GM12878 (cell line): ENCODE measurements at regions not wholly inside any gene's neighbourhood (a gene's known extent, or its start where the extent isn't known, plus 50 kb on each side); places are given as distances from the start of the nearest gene placed in this dataset.

Experiments used
- ATAC-seq: fragments of 200-7000 bp; cut with Tn5 transposase; 3 replicates; pipeline ENCODE4 v1.9.1; 2020; ENCODE audit warnings: mild to moderate bottlenecking, moderate library complexity
- BruUV-seq: library from RNA; stranded (reverse); fragments of 400-500 nt; replicated peaks from 2 replicates; lab custom pipeline; 2021; lab: Mats Ljungman, UMichigan
- CTCF ChIA-PET: fragments of 300-600 bp; sonication (Branson Sonifier 250); formaldehyde crosslinking; extraction: SDS; loops from one replicate; lab custom pipeline; 2021; ENCODE audit warnings: inconsistent platforms; lab: Yijun Ruan, JAX
- POLR2A ChIA-PET: fragments of 350-600 bp; formaldehyde crosslinking; extraction: SDS; loops from one replicate; lab custom pipeline; 2021; ENCODE audit warnings: inconsistent platforms; lab: Charles Lee
- RAD21 ChIA-PET: fragments of 300-600 bp; sonication (Branson Sonifier 250); formaldehyde crosslinking; loops from one replicate; lab custom pipeline; 2023; ENCODE audit warnings: antibody characterized with exemption; ENCODE audit not compliant: unreplicated experiment; lab: Charles Lee
- SMC1A ChIA-PET: fragments of 300-600 bp; sonication (Branson Sonifier 250); formaldehyde crosslinking; loops from one replicate; lab custom pipeline; 2023; ENCODE audit not compliant: unreplicated experiment, uncharacterized antibody; lab: Charles Lee
- DNase-seq: peaks from one replicate; pipeline ENCODE4 v3.0.0-alpha.2; 2011; ENCODE audit warnings: low read depth, low spot score
- FAIRE-seq: peaks from 3 replicates; lab custom pipeline; 2011; peaks lifted over from hg19 to GRCh38; lab: Jason Lieb, UNC
- H2AFZ ChIP-seq: 2 replicates; pipeline ENCODE4 v1.6.0; 2011; ENCODE audit warnings: low read depth, low read length, control low read depth; ENCODE audit not compliant: control insufficient read depth
- H3K27ac ChIP-seq: 2 replicates; pipeline ENCODE4 v1.5.1; 2011; ENCODE audit warnings: control low read depth; ENCODE audit not compliant: control insufficient read depth, insufficient read depth
- H3K27me3 ChIP-seq, 2 experiments: replicated peaks in 1 of 2; 2 replicates each; pipeline versions ENCODE4 v1.6.0 to v1.6.1; 2011; ENCODE audit warnings: low read length in 1 of 2; ENCODE audit not compliant: control insufficient read depth in 2 of 2, insufficient read depth in 2 of 2
- H3K36me3 ChIP-seq, 2 experiments: 2 replicates each; pipeline ENCODE4 v1.5.1; 2011; ENCODE audit warnings: low read length in 1 of 2; ENCODE audit not compliant: control insufficient read depth in 2 of 2, insufficient read depth in 2 of 2
- H3K4me1 ChIP-seq: 2 replicates; pipeline ENCODE4 v1.6.1; 2011; ENCODE audit warnings: mild to moderate bottlenecking, low read length, moderate library complexity, mixed read lengths; ENCODE audit not compliant: control insufficient read depth, insufficient read depth
- H3K4me2 ChIP-seq: 2 replicates; pipeline ENCODE4 v1.6.0; 2011; ENCODE audit warnings: control low read depth; ENCODE audit not compliant: control insufficient read depth, insufficient read depth
- H3K4me3 ChIP-seq: fragments of 200-600 bp; sonication (generic); 2 replicates; pipeline ENCODE4 v1.5.1; 2016
- H3K79me2 ChIP-seq: 2 replicates; pipeline ENCODE4 v1.6.0; 2011; ENCODE audit warnings: low read length; ENCODE audit not compliant: control insufficient read depth, insufficient read depth
- H3K9ac ChIP-seq: 2 replicates; pipeline ENCODE4 v1.8.0; 2011; ENCODE audit warnings: low read length, control low read depth, mixed read lengths; ENCODE audit not compliant: control insufficient read depth, insufficient read depth
- H3K9me3 ChIP-seq: replicated peaks from 3 replicates; pipeline ENCODE4 v1.5.1; 2011; ENCODE audit warnings: mild to moderate bottlenecking, low read length; ENCODE audit not compliant: control insufficient read depth, insufficient read depth
- H4K20me1 ChIP-seq: 2 replicates; pipeline ENCODE4 v1.6.0; 2011; ENCODE audit not compliant: control insufficient read depth, insufficient read depth
- BCLAF1 ChIP-seq: fragments of 450-650 bp; IDR thresholded peaks from 2 replicates; pipeline ENCODE4 v1.6.1; 2017; ENCODE audit warnings: antibody characterized with exemption, mild to moderate bottlenecking, moderate library complexity
- CBX5 ChIP-seq: sonication (generic); IDR thresholded peaks from 2 replicates; pipeline ENCODE4 v1.6.1; 2016; ENCODE audit warnings: low read depth, moderate library complexity, mild to moderate bottlenecking, inconsistent platforms
- CEBPB ChIP-seq, 2 experiments: fragments of 150-350 bp in 1 of 2; IDR thresholded peaks; 2 replicates each; pipeline ENCODE4 v1.6.1; 2012 to 2014; ENCODE audit warnings: low read depth in 2 of 2, low read length in 2 of 2, borderline replicate concordance in 1 of 2, inconsistent platforms in 1 of 2
- CREM ChIP-seq: IDR thresholded peaks from 2 replicates; pipeline ENCODE4 v1.6.1; 2014; ENCODE audit warnings: antibody characterized with exemption, low read depth
- IKZF2 ChIP-seq, 2 experiments: fragments of 450-650 bp; IDR thresholded peaks; 2 replicates each; pipeline ENCODE4 v1.6.1; 2017; ENCODE audit warnings: mild to moderate bottlenecking in 2 of 2, moderate library complexity in 2 of 2
- JUNB ChIP-seq: IDR thresholded peaks from 2 replicates; pipeline ENCODE4 v1.6.1; 2016; ENCODE audit warnings: antibody characterized with exemption, mild to moderate bottlenecking
- MEF2B ChIP-seq: fragments of 450-650 bp; IDR thresholded peaks from 2 replicates; pipeline ENCODE4 v1.6.1; 2018; ENCODE audit warnings: mild to moderate bottlenecking, moderate library complexity; ENCODE audit not compliant: partially characterized antibody, poor library complexity, severe bottlenecking
- MYC ChIP-seq: IDR thresholded peaks from 2 replicates; pipeline ENCODE4 v1.6.1; 2011; ENCODE audit warnings: mild to moderate bottlenecking, low read length, moderate library complexity, inconsistent platforms; ENCODE audit not compliant: insufficient read depth, insufficient replicate concordance, insufficient read length, severe bottlenecking
- NFIC ChIP-seq: IDR thresholded peaks from 2 replicates; pipeline ENCODE4 v1.6.1; 2012; ENCODE audit warnings: low read depth, mild to moderate bottlenecking, inconsistent platforms, low read length, moderate library complexity
- PAX5 ChIP-seq: IDR thresholded peaks from 2 replicates; pipeline ENCODE4 v1.6.1; 2011; ENCODE audit warnings: low read depth, low read length, borderline replicate concordance
- RAD51 ChIP-seq: fragments of 450-650 bp; IDR thresholded peaks from 2 replicates; pipeline ENCODE4 v1.6.1; 2016; ENCODE audit warnings: moderate library complexity, mild to moderate bottlenecking, inconsistent platforms
- RB1 ChIP-seq: fragments of 450-650 bp; formaldehyde crosslinking; IDR thresholded peaks from 2 replicates; pipeline ENCODE4 v1.6.1; 2017; ENCODE audit warnings: mild to moderate bottlenecking, borderline replicate concordance
- STAT1 ChIP-seq: fragments of 450-650 bp; conservative IDR thresholded peaks from 2 replicates; pipeline ENCODE4 v1.6.1; 2014; ENCODE audit warnings: antibody characterized with exemption, mild to moderate bottlenecking
- SUZ12 ChIP-seq: fragments of 200-600 bp; sonication (generic); IDR thresholded peaks from one replicate; pipeline ENCODE4 v1.6.1; 2018; ENCODE audit warnings: antibody characterized with exemption, mild to moderate bottlenecking; ENCODE audit not compliant: unreplicated experiment
- YY1 ChIP-seq: IDR thresholded peaks from 2 replicates; pipeline ENCODE4 v1.6.1; 2011; ENCODE audit warnings: low read depth, mild to moderate bottlenecking, low read length
- ZNF207 ChIP-seq: fragments of 450-650 bp; IDR thresholded peaks from 2 replicates; pipeline ENCODE4 v1.6.1; 2014; ENCODE audit warnings: antibody characterized with exemption, mild to moderate bottlenecking, borderline replicate concordance
- WGBS: methylation state at CpG from one replicate; pipeline ENCODE4 v1.1.6; 2016; ENCODE audit warnings: low lambda C conversion rate; ENCODE audit not compliant: insufficient replicate concordance, insufficient coverage; ENCODE audit errors: missing lambda C conversion rate; 5-methylcytosine and 5-hydroxymethylcytosine counted together
- in situ Hi-C: fragments of 300-500 bp; cut with MboI; formaldehyde crosslinking; loops from 9 replicates; pipeline ENCODE4 v1.14.3; 2018; ENCODE audit warnings: mixed read lengths
- intact Hi-C: fragments of 100-400 bp; cut with micrococcal nuclease; formaldehyde crosslinking; loops from one replicate; pipeline ENCODE4 v1.14.2; 2022; ENCODE audit not compliant: unreplicated experiment
- TF ChIP-seq, protein P1 (sequence below): IDR thresholded peaks from 2 replicates; pipeline ENCODE4 v1.6.1; 2012; ENCODE audit warnings: low read depth, low read length, improper control_type of control experiment

DNA sequence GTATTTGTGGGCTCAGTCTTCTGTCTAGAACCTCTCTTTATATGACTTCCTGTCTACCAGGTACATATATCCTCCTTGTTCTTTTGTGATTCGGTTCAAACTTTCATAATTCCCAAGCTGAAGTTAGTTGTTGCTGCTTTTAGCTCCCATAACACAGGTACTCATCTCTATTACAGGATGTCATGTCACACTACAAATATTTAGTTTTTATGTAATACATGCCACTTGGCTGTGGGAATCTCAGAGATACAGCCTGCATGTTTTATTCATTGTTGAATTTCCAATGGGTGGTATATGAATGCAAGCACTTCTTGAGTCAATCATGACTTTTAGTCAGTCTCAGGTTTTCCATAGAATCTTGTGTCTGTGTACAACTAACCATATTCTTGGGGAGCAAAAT, 122.7 kb downstream of the SINHCAF start (continued):
- no peak for TF ChIP-seq BCLAF1

GRCh38 chr12:31205054-31205453, 120.9 kb downstream of the SINHCAF start:
- Histone ChIP-seq H3K9ac (no peak overlapping the region), H3K4me1 (peaks cover 6% of the 10 kb centered on the region; the same call in 1 of the 2 replicates), H3K4me2 (peak overlapping the region; percentile 54), H4K20me1 (no peaks in the 10 kb centered on the region), H3K36me3 (no peaks in the 10 kb centered on the region), H3K27me3 (no peaks in the 10 kb centered on the region), H3K4me3 (no peak overlapping the region), H3K9me3 (no peaks in the 10 kb centered on the region), H3K27ac (no peak overlapping the region), H2AFZ (no peak overlapping the region; the same call in none of the 2 replicates), H3K79me2 (no peaks in the 10 kb centered on the region)
- ChIA-PET POLR2A (no interaction called here), RAD21 (no interaction called here), CTCF (no interaction called here), SMC1A (no interaction called here)
- FAIRE-seq (no peak), ATAC-seq (peak; percentile 93), DNase-seq (peak; percentile 46)
- intact Hi-C loops (no loop called here), in situ Hi-C loops (no loop called here)
- BruUV-seq = no TSS peak
- 0% methylated on average over 3 of the region's 3 CpGs for WGBS
- peak; percentile 61 to 78; a peak in 3 of 4 replicates for TF ChIP-seq IKZF2 (IDR thresholded peaks at IDR 0.05)
- no peak for TF ChIP-seq CBX5
- TF ChIP-seq, protein P1, sequence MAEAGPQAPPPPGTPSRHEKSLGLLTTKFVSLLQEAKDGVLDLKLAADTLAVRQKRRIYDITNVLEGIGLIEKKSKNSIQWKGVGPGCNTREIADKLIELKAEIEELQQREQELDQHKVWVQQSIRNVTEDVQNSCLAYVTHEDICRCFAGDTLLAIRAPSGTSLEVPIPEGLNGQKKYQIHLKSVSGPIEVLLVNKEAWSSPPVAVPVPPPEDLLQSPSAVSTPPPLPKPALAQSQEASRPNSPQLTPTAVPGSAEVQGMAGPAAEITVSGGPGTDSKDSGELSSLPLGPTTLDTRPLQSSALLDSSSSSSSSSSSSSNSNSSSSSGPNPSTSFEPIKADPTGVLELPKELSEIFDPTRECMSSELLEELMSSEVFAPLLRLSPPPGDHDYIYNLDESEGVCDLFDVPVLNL = no peak
- TF ChIP-seq PAX5 = no peak
- no peak for TF ChIP-seq NFIC
- TF ChIP-seq YY1 = no peak
- TF ChIP-seq JUNB = no peak
- TF ChIP-seq ZNF207 = no peak
- TF ChIP-seq MEF2B = no peak
- no peak for TF ChIP-seq MYC
- TF ChIP-seq STAT1 = no peak
- TF ChIP-seq RAD51 = no peak
- TF ChIP-seq RB1 = no peak
- TF ChIP-seq CEBPB (IDR thresholded peaks at IDR 0.05; ENCODE audit: borderline replicate concordance in 1 of 2, low read depth in 2 of 2, low read length in 2 of 2) = no peak
- TF ChIP-seq CREM = 0 out of 2 replicates have a peak, but pooled peaks have one; percentile 32
- no peak for TF ChIP-seq SUZ12
